ENCODE measurements at regions not wholly inside any gene's neighbourhood (a gene's known extent, or its start where the extent isn't known, plus 50 kb on each side); places are given as distances from the start of the nearest gene placed in this dataset.

DNA sequence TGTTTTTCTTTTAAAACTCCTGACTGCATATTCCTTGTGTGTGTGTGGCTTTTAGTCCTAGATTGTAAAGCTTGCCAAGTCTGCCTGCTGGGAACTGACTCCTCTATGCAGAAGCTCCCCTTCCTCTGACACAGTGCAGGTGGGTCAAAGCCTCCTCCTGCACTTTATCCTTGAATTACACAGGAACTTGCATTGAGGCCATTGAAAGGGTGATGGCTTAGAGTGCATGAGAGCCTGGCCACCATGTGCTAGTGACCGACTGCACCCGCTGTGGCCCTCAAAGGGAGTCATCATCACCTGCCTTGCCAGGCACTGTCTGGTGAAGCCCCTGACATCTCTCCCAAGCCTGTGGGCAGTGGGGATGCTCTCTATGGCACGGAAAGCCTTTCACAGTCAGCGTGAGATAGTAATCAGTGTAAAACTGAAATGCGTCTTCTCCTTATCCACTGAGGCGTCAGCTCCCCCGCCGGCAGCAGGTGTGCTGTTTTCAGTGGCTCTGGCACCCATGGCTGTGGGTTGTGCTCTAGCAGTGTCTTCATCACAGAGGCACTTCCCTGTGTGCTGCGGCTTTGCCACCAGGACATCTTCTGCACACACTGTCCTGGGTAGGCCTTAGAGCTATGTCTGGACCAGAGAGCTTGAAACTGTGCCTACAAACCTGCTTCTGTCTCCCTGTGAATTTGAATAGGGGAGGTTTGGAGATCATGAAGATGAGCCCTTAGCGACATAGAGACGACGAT, 87.9 kb downstream of the THBS2 start:
- DNase-seq = no peak
- in situ Hi-C loops (cut with HindIII; ENCODE audit: low pct_ligation_motif_present, low pct_unique_long_range_greater_than_20kb, low sequenced_read_pairs) = no loop called here

GRCh38 chr6:169164986-169165385, 88.7 kb downstream of the THBS2 start:
- in situ Hi-C loops (cut with HindIII; ENCODE audit: low pct_ligation_motif_present, low pct_unique_long_range_greater_than_20kb, low sequenced_read_pairs) = no loop called here
- no peak for DNase-seq

GRCh38 chr6:169164451-169164850, 89.2 kb downstream of the THBS2 start:
- in situ Hi-C loops (cut with HindIII; ENCODE audit: low pct_ligation_motif_present, low pct_unique_long_range_greater_than_20kb, low sequenced_read_pairs) = no loop called here
- no peak for DNase-seq

DNA sequence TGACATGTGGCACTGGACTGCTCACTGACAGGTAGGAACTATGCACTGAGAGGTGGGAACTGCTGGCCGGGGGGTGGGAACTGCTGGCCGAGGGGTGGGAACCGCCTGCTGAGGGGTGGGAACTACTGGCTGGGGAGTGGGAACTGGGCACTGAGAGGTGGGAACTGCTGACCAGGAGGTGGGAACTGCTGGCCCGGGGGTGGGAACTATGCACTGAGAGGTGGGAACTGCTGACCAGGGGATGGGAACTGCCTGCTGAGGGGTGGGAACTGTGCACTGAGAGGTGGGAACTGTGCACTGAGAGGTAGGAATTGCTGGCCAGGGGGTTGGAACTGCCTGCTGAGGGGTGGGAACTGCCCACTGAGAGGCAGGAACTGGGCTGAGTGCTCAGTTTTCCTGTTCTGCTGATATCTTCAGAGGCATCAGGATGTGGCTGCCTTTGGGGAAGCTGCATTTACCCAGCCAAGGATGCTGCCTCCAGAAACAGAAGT, 90.2 kb downstream of the THBS2 start:
- DNase-seq = peak; percentile 1
- in situ Hi-C loops (cut with HindIII; ENCODE audit: low pct_ligation_motif_present, low pct_unique_long_range_greater_than_20kb, low sequenced_read_pairs) = no loop called here

GRCh38 chr6:169162752-169163407, 90.8 kb downstream of the THBS2 start:
- in situ Hi-C loops (cut with HindIII; ENCODE audit: low pct_ligation_motif_present, low pct_unique_long_range_greater_than_20kb, low sequenced_read_pairs) = no loop called here
- DNase-seq = peak; percentile 48

DNA sequence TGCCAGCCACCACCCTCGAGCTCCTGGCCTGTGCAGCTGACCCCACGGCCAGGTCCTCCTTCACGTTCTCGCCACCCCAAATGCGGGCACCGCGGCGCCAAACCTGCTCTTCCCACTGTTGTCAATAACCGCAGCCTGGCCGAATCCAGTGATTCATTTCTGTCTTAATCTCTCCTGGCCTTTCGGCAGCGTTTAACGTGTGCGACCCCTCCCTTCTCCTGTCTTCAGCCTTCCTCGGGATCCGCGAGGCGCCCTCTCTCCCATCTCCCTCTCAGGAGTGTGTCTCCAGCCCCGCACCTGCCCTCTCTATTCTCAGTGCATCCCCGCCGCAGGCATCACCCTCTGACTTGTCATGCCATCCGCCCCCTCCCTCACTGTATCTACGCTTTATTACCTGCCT, 91.4 kb downstream of the THBS2 start:
- in situ Hi-C loops (cut with HindIII; ENCODE audit: low pct_ligation_motif_present, low pct_unique_long_range_greater_than_20kb, low sequenced_read_pairs) = no loop called here
- no peak for DNase-seq

DNA sequence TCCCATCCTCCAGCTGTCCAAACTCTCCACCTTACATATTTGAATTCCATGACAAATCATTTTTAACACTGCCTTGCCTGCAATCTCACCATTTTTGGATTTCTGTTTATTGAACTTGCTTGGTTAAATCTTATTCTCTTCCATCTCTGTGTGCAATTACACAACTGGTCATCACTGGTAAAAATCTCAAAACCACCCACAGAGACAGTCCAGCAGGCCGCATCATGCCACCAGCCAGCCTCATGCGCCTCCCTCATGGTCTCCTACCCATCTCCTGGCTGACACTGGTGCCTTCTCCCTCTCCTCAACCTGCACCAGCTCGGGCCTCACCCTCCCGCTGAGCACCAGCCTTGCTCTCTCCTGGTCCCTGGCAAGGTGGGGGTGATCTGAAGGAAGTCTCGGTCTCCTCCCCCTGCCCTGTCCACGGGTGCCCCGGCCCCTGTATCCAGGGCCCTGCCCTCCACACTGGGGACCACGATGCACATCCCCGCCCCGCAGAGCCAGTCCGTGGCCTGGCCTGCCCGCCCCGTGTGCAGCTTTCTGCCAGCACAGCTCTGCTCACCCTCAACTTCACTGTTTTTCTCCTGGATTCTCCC, 92.0 kb downstream of the THBS2 start:
- in situ Hi-C loops (cut with HindIII; ENCODE audit: low pct_ligation_motif_present, low pct_unique_long_range_greater_than_20kb, low sequenced_read_pairs) = no loop called here

GRCh38 chr6:169160855-169161560, 92.6 kb downstream of the THBS2 start:
- DNase-seq = no peak
- in situ Hi-C loops (cut with HindIII; ENCODE audit: low pct_ligation_motif_present, low pct_unique_long_range_greater_than_20kb, low sequenced_read_pairs) = no loop called here

More for the DNA sequence above, 92.0 kb downstream of the THBS2 start:
- DNase-seq = no peak

- DNase-seq = no peak
- in situ Hi-C loops (cut with HindIII; ENCODE audit: low pct_ligation_motif_present, low pct_unique_long_range_greater_than_20kb, low sequenced_read_pairs) = no loop called here
Measured at GRCh38 chr6:169160091-169160854, 93.4 kb downstream of the THBS2 start.

GRCh38 chr6:169159331-169159730, 94.3 kb downstream of the THBS2 start:
- in situ Hi-C loops (cut with HindIII; ENCODE audit: low pct_ligation_motif_present, low pct_unique_long_range_greater_than_20kb, low sequenced_read_pairs) = no loop called here
- DNase-seq = no peak

- in situ Hi-C loops (cut with HindIII; ENCODE audit: low pct_ligation_motif_present, low pct_unique_long_range_greater_than_20kb, low sequenced_read_pairs) = no loop called here
- no peak for DNase-seq
Measured at GRCh38 chr6:169158691-169159090, 95.0 kb downstream of the THBS2 start.

DNA sequence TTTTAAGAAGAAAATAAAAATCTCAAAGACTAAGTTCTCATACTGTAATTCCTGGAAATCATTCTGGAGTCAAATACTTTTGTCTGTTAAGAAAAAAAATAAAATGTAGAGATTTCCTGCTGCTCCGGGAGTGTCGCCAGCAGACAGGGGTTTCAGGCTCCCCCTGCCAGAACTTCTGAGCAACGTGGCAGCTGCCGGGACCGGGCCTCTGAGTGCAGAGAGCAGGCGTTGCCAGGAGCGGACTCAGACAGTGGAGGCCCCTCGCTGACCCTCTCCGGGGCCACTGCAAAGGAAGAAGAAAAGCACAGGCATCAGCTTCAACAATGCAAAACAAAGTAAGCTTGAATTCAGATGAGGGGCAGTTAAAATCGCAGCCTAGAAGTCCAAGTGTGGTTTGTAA, 95.5 kb downstream of the THBS2 start:
- no peak for DNase-seq
- in situ Hi-C loops (cut with HindIII; ENCODE audit: low pct_ligation_motif_present, low pct_unique_long_range_greater_than_20kb, low sequenced_read_pairs) = no loop called here

- no peak for DNase-seq
- in situ Hi-C loops (cut with HindIII; ENCODE audit: low pct_ligation_motif_present, low pct_unique_long_range_greater_than_20kb, low sequenced_read_pairs) = no loop called here
Measured at GRCh38 chr6:169157197-169158148, 96.2 kb downstream of the THBS2 start.

GRCh38 chr6:169156793-169157147, 96.9 kb downstream of the THBS2 start:
- no peak for DNase-seq
- in situ Hi-C loops (cut with HindIII; ENCODE audit: low pct_ligation_motif_present, low pct_unique_long_range_greater_than_20kb, low sequenced_read_pairs) = no loop called here

- DNase-seq = no peak
Measured at GRCh38 chr6:169156108-169156792, 97.4 kb downstream of the THBS2 start.

GRCh38 chr6:169155481-169155880, 98.2 kb downstream of the THBS2 start:
- DNase-seq = no peak
- in situ Hi-C loops (cut with HindIII; ENCODE audit: low pct_ligation_motif_present, low pct_unique_long_range_greater_than_20kb, low sequenced_read_pairs) = no loop called here

More at GRCh38 chr6:169156108-169156792, 97.4 kb downstream of the THBS2 start:
- in situ Hi-C loops (cut with HindIII; ENCODE audit: low pct_ligation_motif_present, low pct_unique_long_range_greater_than_20kb, low sequenced_read_pairs) = no loop called here

- no peak for DNase-seq
- in situ Hi-C loops (cut with HindIII; ENCODE audit: low pct_ligation_motif_present, low pct_unique_long_range_greater_than_20kb, low sequenced_read_pairs) = no loop called here
Measured at GRCh38 chr6:169153401-169153800, 100.2 kb downstream of the THBS2 start.
